Activated naive CD4-positive, alpha-beta T cell treated with anti-CD3 and anti-CD28 coated beads, Interleukin-2, amount 10 ng/mL, durations not matched to agents 7 days and 5 days (primary cell): ENCODE measurements at regions not wholly inside any gene's neighbourhood (a gene's known extent, or its start where the extent isn't known, plus 50 kb on each side); places are given as distances from the start of the nearest gene placed in this dataset.
"Not testable (repeated sequence)": the region's sequence is repeated elsewhere in the genome, so short reads cannot be mapped to it uniquely, and the experiment has no call there.

Experiments
- CTCF ChIA-PET: fragments of 350-600 bp; sonication (Branson Sonifier 250); formaldehyde crosslinking; loops from one replicate; lab custom pipeline; 2021; ENCODE audit warnings: antibody characterized with exemption; lab: Charles Lee
- DNase-seq: peaks from one replicate; pipeline ENCODE4 v3.0.0-alpha.2; 2020
- H3K27ac Mint-ChIP-seq: one replicate; pipeline ENCODE4 v1.8.0; 2021; ENCODE audit warnings: mild to moderate bottlenecking, moderate library complexity, mixed read lengths
- H3K27me3 Mint-ChIP-seq: one replicate; pipeline ENCODE4 v1.8.0; 2021; ENCODE audit warnings: mild to moderate bottlenecking, mixed read lengths
- H3K36me3 Mint-ChIP-seq: one replicate; pipeline ENCODE4 v1.8.0; 2021; ENCODE audit warnings: mixed read lengths
- H3K4me1 Mint-ChIP-seq: one replicate; pipeline ENCODE4 v1.8.0; 2021; ENCODE audit warnings: mixed read lengths
- H3K4me3 Mint-ChIP-seq: one replicate; pipeline ENCODE4 v1.8.0; 2021; ENCODE audit warnings: mild to moderate bottlenecking, moderate library complexity, mixed read lengths
- H3K9me3 Mint-ChIP-seq: one replicate; pipeline ENCODE4 v1.8.0; 2021; ENCODE audit warnings: mixed read lengths

- Mint-ChIP-seq H3K27me3 (peaks cover 32% of the 10 kb centered on the region), H3K4me1 (peaks cover 23% of the 10 kb centered on the region), H3K4me3 (peak overlapping the region; percentile 81), H3K36me3 (no peaks in the 10 kb centered on the region), H3K9me3 (no peaks in the 10 kb centered on the region), H3K27ac (no peak overlapping the region)
- CTCF ChIA-PET: no interaction called here
- peak; percentile 77 for DNase-seq
Measured at GRCh38 chr3:11719406-11720303, 75.9 kb upstream of the VGLL4 start.

- Mint-ChIP-seq H3K4me3 (peak overlapping the region; percentile 81), H3K9me3 (no peaks in the 10 kb centered on the region), H3K36me3 (no peaks in the 10 kb centered on the region), H3K27me3 (peaks cover 29% of the 10 kb centered on the region), H3K4me1 (peaks cover 22% of the 10 kb centered on the region), H3K27ac (peak overlapping the region; percentile 74)
- CTCF ChIA-PET: interaction anchor here (0.9 kb wide), 1 partner anchor 91 kb away, joined by 3 read pairs; no protein-coding TSS in a partner anchor
- DNase-seq: peak; percentile 48
Measured at GRCh38 chr3:11718637-11719405, 75.1 kb upstream of the VGLL4 start.

GRCh38 chr3:11717768-11718636 is 74.3 kb upstream of the VGLL4 start:
- H3K27me3 Mint-ChIP-seq: peaks cover 29% of the 10 kb centered on the region
- H3K9me3 Mint-ChIP-seq: no peaks in the 10 kb centered on the region
- H3K27ac Mint-ChIP-seq: peak overlapping the region; percentile 74
- DNase-seq: no peak
- CTCF ChIA-PET: interaction anchor here (0.9 kb wide), 1 partner anchor 92 kb away, joined by 3 read pairs; no protein-coding TSS in a partner anchor
- H3K4me3 Mint-ChIP-seq: peak overlapping the region; percentile 81
- H3K4me1 Mint-ChIP-seq: peaks cover 22% of the 10 kb centered on the region
- H3K36me3 Mint-ChIP-seq: no peaks in the 10 kb centered on the region

GRCh38 chr3:11717301-11717700 is 73.6 kb upstream of the VGLL4 start:
- Mint-ChIP-seq H3K9me3 (no peaks in the 10 kb centered on the region), H3K27me3 (peaks cover 28% of the 10 kb centered on the region), H3K27ac (no peak overlapping the region), H3K4me3 (no peak overlapping the region), H3K4me1 (peaks cover 22% of the 10 kb centered on the region), H3K36me3 (no peaks in the 10 kb centered on the region)
- CTCF ChIA-PET: no interaction called here
- DNase-seq: no peak

GRCh38 chr3:11716573-11717290 is 73.0 kb upstream of the VGLL4 start:
- H3K27ac Mint-ChIP-seq: no peak overlapping the region
- H3K9me3 Mint-ChIP-seq: no peaks in the 10 kb centered on the region
- peaks cover 24% of the 10 kb centered on the region for H3K27me3 Mint-ChIP-seq
- no peak for DNase-seq
- peaks cover 22% of the 10 kb centered on the region for H3K4me1 Mint-ChIP-seq
- no peaks in the 10 kb centered on the region for H3K36me3 Mint-ChIP-seq
- CTCF ChIA-PET: no interaction called here
- H3K4me3 Mint-ChIP-seq: no peak overlapping the region

- Mint-ChIP-seq H3K4me3 (no peak overlapping the region), H3K27me3 (peaks cover 2% of the 10 kb centered on the region), H3K9me3 (peaks cover 10% of the 10 kb centered on the region), H3K4me1 (peaks cover 4% of the 10 kb centered on the region), H3K27ac (no peak overlapping the region), H3K36me3 (no peaks in the 10 kb centered on the region)
- DNase-seq: no peak
- CTCF ChIA-PET: no interaction called here
Measured at GRCh38 chr3:11713171-11713570, 69.5 kb upstream of the VGLL4 start.

- Mint-ChIP-seq H3K9me3 (peaks cover 10% of the 10 kb centered on the region), H3K27me3 (no peaks in the 10 kb centered on the region), H3K4me3 (no peak overlapping the region), H3K36me3 (no peaks in the 10 kb centered on the region), H3K27ac (no peak overlapping the region), H3K4me1 (no peaks in the 10 kb centered on the region)
- DNase-seq: no peak
- CTCF ChIA-PET: no interaction called here
Measured at GRCh38 chr3:11712646-11713045, 68.9 kb upstream of the VGLL4 start.

- no peak for DNase-seq
- H3K36me3 Mint-ChIP-seq: no peaks in the 10 kb centered on the region
- CTCF ChIA-PET: no interaction called here
- H3K4me1 Mint-ChIP-seq: no peaks in the 10 kb centered on the region
- H3K4me3 Mint-ChIP-seq: no peak overlapping the region
- H3K27ac Mint-ChIP-seq: no peak overlapping the region
- H3K27me3 Mint-ChIP-seq: no peaks in the 10 kb centered on the region
- peaks cover 10% of the 10 kb centered on the region for H3K9me3 Mint-ChIP-seq
Measured at GRCh38 chr3:11711876-11712275, 68.2 kb upstream of the VGLL4 start.

- CTCF ChIA-PET: no interaction called here
- H3K27ac Mint-ChIP-seq: no peak overlapping the region
- H3K27me3 Mint-ChIP-seq: peaks cover 8% of the 10 kb centered on the region
- H3K4me3 Mint-ChIP-seq: no peak overlapping the region
- DNase-seq: no peak
- no peaks in the 10 kb centered on the region for H3K36me3 Mint-ChIP-seq
- no peaks in the 10 kb centered on the region for H3K4me1 Mint-ChIP-seq
- H3K9me3 Mint-ChIP-seq: peaks cover 10% of the 10 kb centered on the region
Measured at GRCh38 chr3:11709782-11710181, 66.1 kb upstream of the VGLL4 start.

GRCh38 chr3:11707084-11707483 is 63.4 kb upstream of the VGLL4 start:
- H3K27me3 Mint-ChIP-seq, H3K4me3 Mint-ChIP-seq, CTCF ChIA-PET, H3K4me1 Mint-ChIP-seq, H3K9me3 Mint-ChIP-seq, DNase-seq, H3K36me3 Mint-ChIP-seq: not testable (repeated sequence)
- H3K27ac Mint-ChIP-seq: peak overlapping the region; percentile 0

GRCh38 chr3:11706604-11707003 is 62.9 kb upstream of the VGLL4 start:
- Mint-ChIP-seq H3K27me3 (peaks cover 8% of the 10 kb centered on the region), H3K9me3 (peaks cover 10% of the 10 kb centered on the region), H3K36me3 (no peaks in the 10 kb centered on the region), H3K4me3 (no peak overlapping the region), H3K27ac (no peak overlapping the region), H3K4me1 (no peaks in the 10 kb centered on the region)
- no peak for DNase-seq
- CTCF ChIA-PET: no interaction called here

- H3K4me3 Mint-ChIP-seq: peak overlapping the region; percentile 46
- no peaks in the 10 kb centered on the region for H3K4me1 Mint-ChIP-seq
- no peak for DNase-seq
- CTCF ChIA-PET: no interaction called here
- peaks cover 8% of the 10 kb centered on the region for H3K27me3 Mint-ChIP-seq
- H3K9me3 Mint-ChIP-seq: peaks cover 7% of the 10 kb centered on the region
- no peaks in the 10 kb centered on the region for H3K36me3 Mint-ChIP-seq
- no peak overlapping the region for H3K27ac Mint-ChIP-seq
Measured at GRCh38 chr3:11705049-11705448, 61.3 kb upstream of the VGLL4 start.

GRCh38 chr3:11703146-11703545 is 59.4 kb upstream of the VGLL4 start:
- no peak for DNase-seq
- Mint-ChIP-seq H3K27ac (no peak overlapping the region), H3K36me3 (no peaks in the 10 kb centered on the region), H3K27me3 (peaks cover 8% of the 10 kb centered on the region), H3K4me3 (no peak overlapping the region), H3K9me3 (no peaks in the 10 kb centered on the region), H3K4me1 (no peaks in the 10 kb centered on the region)
- CTCF ChIA-PET: no interaction called here
